ENCODE measurements at regions not wholly inside any gene's neighbourhood (a gene's known extent, or its start where the extent isn't known, plus 50 kb on each side); places are given as distances from the start of the nearest gene placed in this dataset.

GRCh38 chr4:127212701-127213100 lies 420.1 kb upstream of the INTU start:
- no peak for TF ChIP-seq CTCF (IDR thresholded peaks at IDR 0.05; ENCODE audit: insufficient read depth, low read depth, low read length)
- no peak for TF ChIP-seq EZH2 (IDR thresholded peaks at IDR 0.05; ENCODE audit: insufficient read depth, low read length)
